SK-N-MC (cell line): ENCODE measurements at regions not wholly inside any gene's neighbourhood (a gene's known extent, or its start where the extent isn't known, plus 50 kb on each side); places are given as distances from the start of the nearest gene placed in this dataset.

Source experiments
- EZH2 ChIP-seq: fragments of 200-600 bp; sonication (generic); IDR thresholded peaks from one replicate; pipeline ENCODE4 v1.6.1; 2017; ENCODE audit warnings: antibody characterized with exemption
- FOXP2 ChIP-seq: optimal IDR thresholded peaks from 2 replicates; pipeline ENCODE3; 2011; ENCODE audit warnings: mild to moderate bottlenecking, moderate library complexity; ENCODE audit not compliant: insufficient read depth; ENCODE audit errors: extremely low read length, control extremely low read depth
- POLR2AphosphoS5 ChIP-seq: IDR thresholded peaks from 2 replicates; pipeline ENCODE4 v1.6.1; 2012; ENCODE audit warnings: mild to moderate bottlenecking, low read depth, low read length, borderline replicate concordance

DNA sequence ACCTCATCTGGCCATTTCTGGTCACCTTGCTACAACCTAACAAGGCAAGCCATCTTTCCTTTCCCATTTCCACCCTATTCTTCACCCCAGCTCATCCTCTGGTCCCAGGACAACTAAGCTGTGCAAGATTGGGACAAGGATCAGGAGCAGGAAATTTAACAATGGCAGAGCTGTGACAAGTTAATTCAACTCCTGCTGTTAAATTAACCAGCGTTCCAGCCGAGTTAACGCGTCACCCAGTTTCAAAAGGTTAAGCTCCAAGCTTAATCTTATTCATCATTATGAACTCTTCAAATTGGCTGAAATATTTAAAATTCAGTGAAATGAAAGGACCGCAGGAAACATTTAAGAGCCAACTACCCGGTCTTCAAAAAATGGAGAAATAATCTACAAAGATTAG, 231.9 kb downstream of the GRB14 start:
- TF ChIP-seq POLR2AphosphoS5 (no peak), EZH2 (no peak), FOXP2 (no peak)
